Stomach smooth muscle (tissue), 2 donors: ENCODE measurements at regions not wholly inside any gene's neighbourhood (a gene's known extent, or its start where the extent isn't known, plus 50 kb on each side); places are given as distances from the start of the nearest gene placed in this dataset.
"Not testable (repeated sequence)": the region's sequence is repeated elsewhere in the genome, so short reads cannot be mapped to it uniquely, and the experiment has no call there.

Experiments used
- H3K27ac ChIP-seq: one replicate; pipeline ENCODE4 v1.7.0; 2013; ENCODE audit warnings: mild to moderate bottlenecking, low read length, inconsistent platforms
- H3K27me3 ChIP-seq, 2 donors: one replicate each; pipeline ENCODE4 v1.7.0; 2013; ENCODE audit warnings: low read length in 2 of 2; ENCODE audit not compliant: insufficient read depth in 2 of 2, control insufficient read depth in 1 of 2
- H3K36me3 ChIP-seq, 2 donors: one replicate each; pipeline ENCODE4 v1.7.0; 2013; ENCODE audit warnings: low read length in 2 of 2; ENCODE audit not compliant: control insufficient read depth in 2 of 2, insufficient read depth in 2 of 2
- H3K4me1 ChIP-seq: one replicate; pipeline ENCODE4 v1.7.0; 2013; ENCODE audit warnings: low read length; ENCODE audit not compliant: control insufficient read depth, insufficient read depth
- H3K4me3 ChIP-seq, 2 donors: one replicate each; pipeline ENCODE4 v1.7.0; 2013; ENCODE audit warnings: low read length in 2 of 2
- H3K9ac ChIP-seq, 2 donors: one replicate each; pipeline ENCODE4 v1.7.0; 2013; ENCODE audit warnings: low read length in 2 of 2, mild to moderate bottlenecking in 1 of 2
- H3K9me3 ChIP-seq, 2 donors: one replicate each; pipeline ENCODE4 v1.7.0; 2013; ENCODE audit warnings: low read length in 2 of 2; ENCODE audit not compliant: control insufficient read depth in 2 of 2
- donor health status: healthy.
- donor health status: Pancreatic carcinoma.

DNA sequence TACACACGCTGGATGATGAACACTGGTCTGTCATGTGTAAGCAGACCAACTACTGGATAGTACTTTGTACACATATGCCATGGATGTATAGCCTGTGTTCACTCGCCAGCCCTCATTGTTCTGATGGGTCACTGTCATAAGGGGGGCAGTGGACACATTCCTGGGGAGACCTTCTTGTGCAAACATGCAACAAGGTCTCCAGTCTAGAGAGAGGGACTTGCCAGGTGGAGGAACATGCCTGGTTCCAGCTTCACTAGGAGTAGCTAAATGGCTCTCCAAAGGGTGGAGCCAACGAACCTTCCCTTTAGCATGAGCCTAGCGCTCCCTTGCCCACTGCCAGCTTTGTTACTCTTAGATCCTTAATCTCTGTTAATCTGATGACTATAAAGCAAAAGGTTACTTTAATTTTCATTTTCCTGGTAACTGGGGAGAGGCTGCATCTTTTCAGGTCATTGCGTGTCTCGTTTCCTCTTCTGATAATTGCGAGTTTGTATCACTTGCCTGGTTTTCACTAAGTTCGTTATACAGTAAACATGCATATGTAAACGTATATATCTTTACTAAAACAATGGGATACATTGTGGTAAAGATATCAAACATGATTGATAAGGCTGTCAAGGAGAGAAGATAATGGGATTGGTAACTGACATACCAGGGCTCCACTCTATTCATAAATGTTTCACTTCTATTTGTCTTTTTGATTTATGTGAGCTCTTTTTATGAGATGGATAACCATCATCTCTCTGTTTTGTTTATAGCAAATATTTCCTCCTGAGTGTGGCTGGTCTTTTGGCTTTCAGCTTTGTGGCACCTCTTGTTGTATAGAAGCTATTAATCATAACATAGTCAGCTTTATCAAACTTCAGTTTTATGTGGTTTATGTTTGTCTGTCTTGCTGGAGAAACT, 235.2 kb upstream of the SGCG start:
- no peak overlapping the region for H3K4me3 ChIP-seq
- no peak overlapping the region for H3K27ac ChIP-seq
- no peak overlapping the region for H3K9ac ChIP-seq
- H3K27me3 ChIP-seq: peaks cover 0 to 2% of the 10 kb centered on the region in 2 donors
- no peaks in the 10 kb centered on the region for H3K4me1 ChIP-seq
- no peaks in the 10 kb centered on the region for H3K9me3 ChIP-seq
- H3K36me3 ChIP-seq: no peaks in the 10 kb centered on the region

GRCh38 chr13:22948421-22948820, 232.4 kb upstream of the SGCG start:
- no peak overlapping the region for H3K4me3 ChIP-seq
- peaks cover 0 to 1% of the 10 kb centered on the region in 2 donors for H3K27me3 ChIP-seq
- no peaks in the 10 kb centered on the region for H3K36me3 ChIP-seq
- no peaks in the 10 kb centered on the region for H3K9me3 ChIP-seq
- no peak overlapping the region for H3K27ac ChIP-seq
- no peak overlapping the region for H3K9ac ChIP-seq
- no peaks in the 10 kb centered on the region for H3K4me1 ChIP-seq

DNA sequence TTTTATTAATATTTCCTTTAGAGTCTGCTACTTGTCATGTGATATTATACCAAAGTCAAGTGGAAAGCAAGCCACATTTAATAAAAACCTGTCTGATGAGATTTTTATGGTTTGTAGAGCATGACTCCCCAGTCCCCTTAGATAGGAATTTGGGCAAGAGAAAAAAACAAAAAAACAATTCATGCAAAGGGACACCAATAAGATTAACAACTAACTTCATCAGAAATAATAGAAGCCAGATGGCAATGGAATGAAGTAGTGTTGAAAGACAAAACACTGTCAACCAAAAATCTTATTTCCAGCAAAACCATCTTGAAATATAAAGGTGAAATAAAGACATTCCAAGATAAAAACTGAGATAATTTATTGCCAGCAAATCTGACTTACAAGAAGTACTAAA, 228.8 kb upstream of the SGCG start:
- not testable (repeated sequence) for H3K9me3 ChIP-seq, H3K9ac ChIP-seq, H3K4me1 ChIP-seq, H3K36me3 ChIP-seq, H3K4me3 ChIP-seq, H3K27ac ChIP-seq, H3K27me3 ChIP-seq

- H3K27me3 ChIP-seq, H3K4me3 ChIP-seq, H3K9ac ChIP-seq, H3K4me1 ChIP-seq, H3K36me3 ChIP-seq, H3K9me3 ChIP-seq, H3K27ac ChIP-seq: not testable (repeated sequence)
Measured at GRCh38 chr13:22955147-22955546, 225.6 kb upstream of the SGCG start.

- H3K9ac ChIP-seq: not testable (repeated sequence)
Measured at GRCh38 chr13:22956456-22957115, 224.2 kb upstream of the SGCG start.

GRCh38 chr13:22959859-22960258, 220.9 kb upstream of the SGCG start:
- not testable (repeated sequence) for H3K36me3 ChIP-seq, H3K27me3 ChIP-seq, H3K27ac ChIP-seq, H3K9ac ChIP-seq, H3K4me3 ChIP-seq, H3K4me1 ChIP-seq, H3K9me3 ChIP-seq

More at GRCh38 chr13:22956456-22957115, 224.2 kb upstream of the SGCG start:
- H3K36me3 ChIP-seq, H3K9me3 ChIP-seq, H3K4me1 ChIP-seq, H3K4me3 ChIP-seq, H3K27me3 ChIP-seq, H3K27ac ChIP-seq: not testable (repeated sequence)

- Histone ChIP-seq H3K27me3 (no peaks in the 10 kb centered on the region), H3K4me3 (no peak overlapping the region), H3K9ac (no peak overlapping the region), H3K27ac (no peak overlapping the region), H3K4me1 (no peaks in the 10 kb centered on the region), H3K36me3 (no peaks in the 10 kb centered on the region), H3K9me3 (no peaks in the 10 kb centered on the region)
Measured at GRCh38 chr13:22960827-22961226, 220.0 kb upstream of the SGCG start.

GRCh38 chr13:22961342-22961741, 219.4 kb upstream of the SGCG start:
- not testable (repeated sequence) for H3K4me1 ChIP-seq

GRCh38 chr13:22961835-22962537, 218.8 kb upstream of the SGCG start:
- Histone ChIP-seq H3K27me3 (no peaks in the 10 kb centered on the region), H3K4me1 (no peaks in the 10 kb centered on the region), H3K4me3 (no peak overlapping the region), H3K9me3 (no peaks in the 10 kb centered on the region), H3K9ac (no peak overlapping the region), H3K36me3 (no peaks in the 10 kb centered on the region), H3K27ac (no peak overlapping the region)

More at GRCh38 chr13:22961342-22961741, 219.4 kb upstream of the SGCG start:
- H3K36me3 ChIP-seq, H3K9ac ChIP-seq, H3K27ac ChIP-seq, H3K27me3 ChIP-seq, H3K9me3 ChIP-seq, H3K4me3 ChIP-seq: not testable (repeated sequence)

DNA sequence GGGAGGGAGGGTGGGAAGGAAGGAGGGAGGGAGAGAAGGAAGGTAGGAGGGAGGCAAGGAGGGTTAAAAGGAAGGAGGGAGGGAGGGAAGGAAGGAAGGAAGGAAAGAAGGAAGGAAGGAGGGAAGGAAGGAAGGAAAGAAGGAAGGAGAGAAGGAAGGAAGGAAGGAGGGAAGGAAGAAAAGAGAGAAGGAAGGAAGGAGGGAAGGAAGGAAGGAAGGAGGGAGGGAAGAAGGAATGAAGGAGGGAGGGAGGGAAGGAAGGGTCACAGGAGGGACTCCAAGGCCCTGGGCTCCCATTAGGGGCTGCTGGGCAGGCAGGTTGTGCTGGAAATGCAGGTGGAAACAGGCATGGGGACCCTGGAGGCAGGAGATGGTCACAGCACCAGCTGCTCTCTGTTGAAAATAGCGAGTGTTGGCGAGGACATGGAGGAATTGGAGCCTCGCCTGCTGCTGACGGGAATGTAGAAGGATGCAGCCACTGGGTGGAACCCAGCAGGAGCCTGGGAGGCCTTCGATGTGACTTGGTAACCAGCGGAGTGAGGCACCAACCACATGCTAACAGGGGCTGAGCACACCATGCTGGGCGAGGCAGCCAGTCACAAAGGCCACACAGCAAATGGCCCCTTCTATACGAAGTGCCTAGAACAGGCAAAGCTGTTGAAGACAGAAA, 217.3 kb upstream of the SGCG start:
- H3K4me3 ChIP-seq, H3K9ac ChIP-seq, H3K9me3 ChIP-seq, H3K4me1 ChIP-seq, H3K36me3 ChIP-seq, H3K27ac ChIP-seq, H3K27me3 ChIP-seq: not testable (repeated sequence)
